ENCODE measurements at regions not wholly inside any gene's neighbourhood (a gene's known extent, or its start where the extent isn't known, plus 50 kb on each side); places are given as distances from the start of the nearest gene placed in this dataset.

- no peak overlapping the region for H3K9ac ChIP-seq (ENCODE audit: low read depth, low read length)
- H3K4me1 ChIP-seq (ENCODE audit: insufficient read depth, low read length): no peaks in the 10 kb centered on the region
- no peak overlapping the region for H3K4me3 ChIP-seq (ENCODE audit: low read length)
- H3K27ac ChIP-seq (ENCODE audit: low read depth, low read length): no peak overlapping the region
- H3K9me3 ChIP-seq (ENCODE audit: insufficient read depth, low read depth, low read length): no peaks in the 10 kb centered on the region
- H3K36me3 ChIP-seq (ENCODE audit: insufficient read depth, low read length): no peaks in the 10 kb centered on the region
- H3K27me3 ChIP-seq (ENCODE audit: insufficient read depth, low read length): no peaks in the 10 kb centered on the region
Observed at GRCh38 chrY:15779891-15780290, 1255.6 kb downstream of the NLGN4Y start.

GRCh38 chrY:15800021-15800420 lies 1275.7 kb downstream of the NLGN4Y start:
- 19% methylated on average over 3 of the region's 3 CpGs for WGBS
- Histone ChIP-seq H3K9me3 (ENCODE audit: insufficient read depth, low read depth, low read length) (no peaks in the 10 kb centered on the region), H3K27ac (ENCODE audit: low read depth, low read length) (no peak overlapping the region), H3K27me3 (ENCODE audit: insufficient read depth, low read length) (no peaks in the 10 kb centered on the region), H3K4me3 (ENCODE audit: low read length) (no peak overlapping the region), H3K9ac (ENCODE audit: low read depth, low read length) (no peak overlapping the region), H3K4me1 (ENCODE audit: insufficient read depth, low read length) (no peaks in the 10 kb centered on the region), H3K36me3 (ENCODE audit: insufficient read depth, low read length) (no peaks in the 10 kb centered on the region)

- Histone ChIP-seq H3K9ac (ENCODE audit: low read depth, low read length) (no peak overlapping the region), H3K27ac (ENCODE audit: low read depth, low read length) (no peak overlapping the region)
Observed at GRCh38 chrY:15805985-15806384, 1281.7 kb downstream of the NLGN4Y start.

GRCh38 chrY:15814241-15814640 lies 1289.9 kb downstream of the NLGN4Y start:
- Histone ChIP-seq H3K27me3 (ENCODE audit: insufficient read depth, low read length) (no peaks in the 10 kb centered on the region), H3K9ac (ENCODE audit: low read depth, low read length) (no peak overlapping the region), H3K9me3 (ENCODE audit: insufficient read depth, low read depth, low read length) (no peaks in the 10 kb centered on the region), H3K4me3 (ENCODE audit: low read length) (no peak overlapping the region), H3K27ac (ENCODE audit: low read depth, low read length) (no peak overlapping the region), H3K36me3 (ENCODE audit: insufficient read depth, low read length) (no peaks in the 10 kb centered on the region), H3K4me1 (ENCODE audit: insufficient read depth, low read length) (no peaks in the 10 kb centered on the region)
- WGBS: 94% methylated on average over 6 of the region's 6 CpGs

More at GRCh38 chrY:15805985-15806384, 1281.7 kb downstream of the NLGN4Y start:
- Histone ChIP-seq H3K9me3 (ENCODE audit: insufficient read depth, low read depth, low read length) (no peaks in the 10 kb centered on the region), H3K4me1 (ENCODE audit: insufficient read depth, low read length) (no peaks in the 10 kb centered on the region), H3K27me3 (ENCODE audit: insufficient read depth, low read length) (no peaks in the 10 kb centered on the region), H3K4me3 (ENCODE audit: low read length) (no peak overlapping the region), H3K36me3 (ENCODE audit: insufficient read depth, low read length) (no peaks in the 10 kb centered on the region)
